NT2/D1 (cell line): ENCODE measurements at regions not wholly inside any gene's neighbourhood (a gene's known extent, or its start where the extent isn't known, plus 50 kb on each side); places are given as distances from the start of the nearest gene placed in this dataset.

Experiments used
- DNase-seq: peaks from one replicate; pipeline ENCODE4 v3.0.0-alpha.2; 2011; ENCODE audit warnings: low read depth, low spot score
- H3K27me3 ChIP-seq: 2 replicates; pipeline ENCODE4 v1.6.0; 2011; ENCODE audit warnings: mild to moderate bottlenecking; ENCODE audit not compliant: insufficient read length, insufficient read depth
- H3K36me3 ChIP-seq: 2 replicates; pipeline ENCODE4 v1.6.1; 2011; ENCODE audit warnings: mild to moderate bottlenecking, low read length, mixed read lengths; ENCODE audit not compliant: insufficient read depth, insufficient read length
- H3K4me1 ChIP-seq: 2 replicates; pipeline ENCODE4 v1.5.1; 2011; ENCODE audit not compliant: insufficient read depth, insufficient read length
- H3K4me3 ChIP-seq: 2 replicates; pipeline ENCODE4 v1.5.1; 2011; ENCODE audit warnings: low read depth; ENCODE audit not compliant: insufficient read length
- H3K9ac ChIP-seq: 2 replicates; pipeline ENCODE4 v1.6.0; 2011; ENCODE audit warnings: low read depth; ENCODE audit not compliant: insufficient read length
- H3K9me3 ChIP-seq: 2 replicates; pipeline ENCODE4 v1.5.1; 2011; ENCODE audit warnings: mild to moderate bottlenecking, low read length; ENCODE audit not compliant: insufficient read depth
- SUZ12 ChIP-seq: IDR thresholded peaks from 2 replicates; pipeline ENCODE4 v1.6.1; 2011; ENCODE audit not compliant: insufficient read length, insufficient read depth; ENCODE audit errors: extremely low read depth
- YY1 ChIP-seq: IDR thresholded peaks from 2 replicates; pipeline ENCODE4 v1.6.1; 2011; ENCODE audit not compliant: insufficient read length, insufficient read depth
- ZNF274 ChIP-seq: IDR thresholded peaks from 2 replicates; pipeline ENCODE4 v1.6.1; 2011; ENCODE audit warnings: mild to moderate bottlenecking, low read depth, low read length

- H3K9ac ChIP-seq = no peak overlapping the region
- H3K27me3 ChIP-seq = no peaks in the 10 kb centered on the region
- H3K9me3 ChIP-seq = no peaks in the 10 kb centered on the region
- H3K4me1 ChIP-seq = no peaks in the 10 kb centered on the region
- DNase-seq = no peak
- no peak overlapping the region for H3K4me3 ChIP-seq
- TF ChIP-seq YY1 (no peak), SUZ12 (no peak), ZNF274 (no peak)
- no peaks in the 10 kb centered on the region for H3K36me3 ChIP-seq
Observed at GRCh38 chr5:79853676-79854418, 137.2 kb downstream of the MTX3 start.

- Histone ChIP-seq H3K4me3 (no peak overlapping the region), H3K27me3 (no peaks in the 10 kb centered on the region), H3K36me3 (no peaks in the 10 kb centered on the region), H3K4me1 (no peaks in the 10 kb centered on the region), H3K9me3 (no peaks in the 10 kb centered on the region), H3K9ac (no peak overlapping the region)
- no peak for DNase-seq
- no peak for TF ChIP-seq YY1
- no peak for TF ChIP-seq ZNF274
- TF ChIP-seq SUZ12 = no peak
Observed at GRCh38 chr5:79853028-79853427, 138.0 kb downstream of the MTX3 start.

- TF ChIP-seq SUZ12 (no peak), YY1 (no peak), ZNF274 (no peak)
- Histone ChIP-seq H3K4me1 (no peaks in the 10 kb centered on the region), H3K9ac (no peak overlapping the region), H3K9me3 (no peaks in the 10 kb centered on the region), H3K27me3 (no peaks in the 10 kb centered on the region), H3K36me3 (no peaks in the 10 kb centered on the region), H3K4me3 (no peak overlapping the region)
- no peak for DNase-seq
Observed at GRCh38 chr5:79851391-79851863, 139.6 kb downstream of the MTX3 start.

- TF ChIP-seq YY1 = no peak
- TF ChIP-seq SUZ12 = no peak
- TF ChIP-seq ZNF274 = no peak
- H3K9ac ChIP-seq = no peak overlapping the region
- no peak for DNase-seq
- no peaks in the 10 kb centered on the region for H3K9me3 ChIP-seq
- H3K27me3 ChIP-seq = no peaks in the 10 kb centered on the region
- no peak overlapping the region for H3K4me3 ChIP-seq
- no peaks in the 10 kb centered on the region for H3K36me3 ChIP-seq
- H3K4me1 ChIP-seq = no peaks in the 10 kb centered on the region
Observed at GRCh38 chr5:79850941-79851340, 140.1 kb downstream of the MTX3 start.

- H3K9ac ChIP-seq = no peak overlapping the region
- no peaks in the 10 kb centered on the region for H3K27me3 ChIP-seq
- TF ChIP-seq ZNF274 = no peak
- TF ChIP-seq SUZ12 = no peak
- DNase-seq = no peak
- H3K4me1 ChIP-seq = no peaks in the 10 kb centered on the region
- no peaks in the 10 kb centered on the region for H3K36me3 ChIP-seq
- H3K9me3 ChIP-seq = no peaks in the 10 kb centered on the region
- H3K4me3 ChIP-seq = no peak overlapping the region
Observed at GRCh38 chr5:79850316-79850822, 140.7 kb downstream of the MTX3 start.

GRCh38 chr5:79849486-79850315 lies 141.4 kb downstream of the MTX3 start:
- no peak overlapping the region for H3K9ac ChIP-seq
- H3K4me3 ChIP-seq = no peak overlapping the region
- no peaks in the 10 kb centered on the region for H3K27me3 ChIP-seq
- no peaks in the 10 kb centered on the region for H3K9me3 ChIP-seq
- no peaks in the 10 kb centered on the region for H3K4me1 ChIP-seq
- no peak for DNase-seq
- TF ChIP-seq ZNF274 (no peak), SUZ12 (no peak), YY1 (no peak)
- H3K36me3 ChIP-seq = no peaks in the 10 kb centered on the region
